ENCODE measurements at regions not wholly inside any gene's neighbourhood (a gene's known extent, or its start where the extent isn't known, plus 50 kb on each side); places are given as distances from the start of the nearest gene placed in this dataset.

DNA sequence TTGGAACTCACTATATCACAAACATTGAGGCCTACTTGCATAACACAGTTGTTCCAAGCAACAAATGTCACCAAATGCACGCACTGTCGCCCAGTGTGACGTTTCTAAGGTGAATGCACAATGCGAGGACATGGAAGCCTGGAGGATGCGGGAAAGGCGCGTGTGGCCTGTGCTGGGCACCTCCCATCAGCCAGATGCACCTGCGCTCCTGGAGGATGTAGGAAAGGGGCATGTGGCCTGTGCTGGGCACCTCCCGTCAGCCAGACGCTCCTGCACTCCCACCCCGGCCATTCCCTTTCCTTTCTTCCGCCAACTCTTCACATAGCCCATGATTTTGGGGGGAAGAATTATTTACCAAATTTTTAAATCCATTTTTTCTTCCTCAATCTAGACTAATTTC is 202.4 kb upstream of the SOX1 start:
- DNase-seq = no peak

DNA sequence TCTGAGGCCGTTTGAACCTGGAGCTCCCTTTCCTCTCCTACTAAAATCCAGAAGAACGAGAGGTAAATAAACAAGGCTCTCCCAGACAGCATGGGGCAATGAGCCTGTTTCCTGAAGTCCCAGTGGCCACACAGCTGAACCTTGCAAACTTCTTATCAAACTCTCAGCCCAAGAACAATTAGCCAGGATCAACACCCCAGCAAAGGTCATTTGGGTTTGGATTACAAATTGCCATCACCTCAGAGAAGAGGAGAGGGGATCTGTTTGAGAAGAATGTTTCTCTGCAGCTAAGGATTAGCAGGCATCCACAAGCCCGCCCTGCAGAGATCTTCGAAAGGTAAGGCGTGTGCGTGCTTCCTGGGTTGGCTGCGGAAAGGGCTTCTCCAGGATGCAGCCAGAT is 201.9 kb upstream of the SOX1 start:
- DNase-seq = no peak

DNA sequence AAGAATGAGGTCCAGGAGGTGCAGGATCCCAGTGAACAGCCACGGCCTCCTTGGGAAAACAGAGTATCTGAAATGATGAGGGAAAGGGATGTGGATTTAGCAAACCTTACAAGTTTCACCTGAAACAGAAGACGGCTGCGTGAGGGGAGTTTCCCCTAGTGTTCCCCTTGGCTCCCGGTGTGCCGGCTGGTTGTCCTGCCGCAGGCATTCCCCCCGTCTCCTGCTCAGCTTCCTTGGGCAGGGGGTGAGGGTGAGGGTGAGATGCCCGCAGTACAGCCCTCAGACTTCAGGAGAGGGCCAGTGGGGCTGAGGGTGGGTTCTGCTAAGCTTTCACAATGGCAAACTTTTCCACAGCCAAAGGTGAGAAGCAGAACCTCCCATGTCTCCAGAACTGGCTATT is 201.1 kb upstream of the SOX1 start:
- no peak for DNase-seq

DNA sequence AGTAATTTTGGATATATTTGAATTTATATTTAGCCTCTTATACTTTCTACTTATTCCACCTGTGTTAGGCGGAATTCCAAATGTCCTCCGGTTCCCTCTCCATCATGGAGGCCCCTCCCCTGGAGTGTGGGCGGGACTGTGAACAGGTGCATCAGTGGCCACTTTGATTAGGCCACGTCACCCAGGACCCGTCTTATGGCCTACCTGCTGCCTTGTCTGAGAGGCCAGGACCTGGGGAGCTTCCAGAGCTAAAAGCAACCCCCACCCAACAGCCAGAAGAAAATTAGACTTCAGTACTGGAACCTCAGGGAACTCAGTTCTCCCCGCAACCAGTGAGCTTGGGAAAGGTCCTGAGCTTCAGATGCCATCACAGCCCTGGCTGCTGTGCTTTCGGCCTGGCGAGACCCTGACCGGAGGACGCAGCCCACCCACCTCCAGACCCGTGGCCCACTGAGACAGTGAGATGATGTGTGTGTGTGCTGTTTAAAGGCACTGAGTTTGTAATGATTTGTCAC is 200.2 kb upstream of the SOX1 start:
- no peak for DNase-seq

DNA sequence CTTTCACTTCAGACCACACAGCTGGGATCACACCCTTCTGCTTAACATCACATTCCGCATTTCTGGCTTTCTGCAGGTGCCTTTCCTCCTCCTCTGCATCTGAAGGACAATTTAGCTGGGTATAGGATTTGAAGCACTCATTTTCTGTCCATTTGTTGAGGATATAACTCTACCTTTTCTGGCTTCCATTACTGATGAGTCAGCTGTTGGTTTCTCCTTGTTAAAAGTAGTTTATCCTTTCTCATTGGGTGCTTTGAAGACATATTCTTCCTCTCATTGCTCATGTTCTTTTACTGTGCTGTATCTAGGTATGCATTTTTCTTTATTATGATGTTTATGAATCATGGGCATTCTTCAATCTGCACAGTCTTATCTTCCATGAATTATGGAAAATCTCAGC is 199.3 kb upstream of the SOX1 start:
- DNase-seq = no peak

DNA sequence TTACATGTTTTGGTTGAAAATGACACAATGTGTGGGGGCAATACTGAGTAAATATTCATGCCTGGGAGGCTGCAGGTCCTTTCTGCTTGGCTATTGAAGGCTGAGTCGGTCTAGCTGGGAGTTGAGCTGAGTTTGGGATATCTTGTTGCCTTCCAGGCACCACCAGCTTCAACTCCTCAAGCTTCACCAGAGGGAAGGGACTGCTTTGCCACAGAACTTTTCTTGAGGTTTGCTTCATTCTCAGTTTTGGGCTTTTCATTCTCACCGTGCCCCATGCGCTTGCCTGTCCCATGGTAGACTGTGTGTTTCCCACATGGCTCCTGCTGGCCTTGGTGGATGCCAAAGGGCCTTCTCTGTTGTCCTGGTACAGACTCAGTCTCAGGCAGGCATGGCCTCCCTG is 198.2 kb upstream of the SOX1 start:
- DNase-seq = no peak

DNA sequence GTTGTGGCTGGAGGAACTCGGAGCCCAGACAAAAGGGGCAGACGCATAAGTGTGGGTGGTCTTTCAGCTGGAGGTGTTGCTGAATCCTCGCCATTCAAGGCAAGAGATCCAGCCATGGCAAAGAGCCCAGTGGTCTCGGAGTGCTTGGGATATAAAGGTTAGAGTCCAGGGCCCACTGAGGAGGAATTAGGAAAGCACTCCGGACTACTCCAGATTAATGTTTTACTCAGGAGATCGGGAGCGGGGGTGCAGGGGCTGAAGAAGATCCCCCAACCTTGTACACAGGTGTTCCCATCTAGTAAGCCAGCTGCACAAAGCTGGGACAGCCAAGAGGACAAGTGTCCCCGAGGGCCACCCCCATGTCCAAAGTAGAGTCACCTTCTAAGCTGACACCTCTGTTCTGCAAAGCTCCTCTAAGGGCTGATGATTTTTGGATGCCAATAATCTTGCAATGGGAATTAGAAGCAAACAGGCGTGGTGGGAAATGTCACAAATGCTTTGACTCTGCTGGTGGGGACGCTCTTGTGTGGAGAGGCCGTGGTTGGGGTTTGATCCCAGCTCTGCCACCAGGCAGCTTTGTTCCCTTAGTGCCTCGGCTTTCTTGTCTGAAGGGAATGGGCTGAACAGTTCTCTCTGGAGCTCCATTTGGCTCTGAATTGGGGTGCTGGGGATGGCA is 194.3 kb upstream of the SOX1 start:
- DNase-seq = no peak

DNA sequence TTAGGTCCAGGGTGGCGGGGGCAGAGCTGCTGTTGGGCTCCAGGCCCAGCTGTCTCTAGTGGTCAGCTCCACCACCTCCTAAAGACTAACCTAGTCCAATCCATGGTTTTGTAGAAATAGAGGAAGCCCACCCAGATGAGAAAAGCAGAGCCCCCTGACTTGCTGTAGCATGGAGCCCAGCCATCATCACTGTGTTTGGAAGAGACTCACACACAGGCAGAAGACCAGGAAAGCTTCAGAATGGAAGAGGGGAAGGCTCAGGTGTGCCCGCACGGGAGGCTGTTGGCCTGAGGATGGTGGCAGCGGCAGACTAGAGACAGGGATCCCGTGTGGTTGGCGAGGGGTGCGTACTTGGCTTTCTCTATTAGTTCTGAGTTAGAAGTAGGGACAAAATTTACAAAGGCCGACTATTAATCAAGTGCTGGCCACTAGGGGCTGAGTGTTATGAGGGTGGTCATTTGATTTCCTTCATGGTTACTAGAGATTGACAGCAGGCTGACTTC is 193.2 kb upstream of the SOX1 start:
- DNase-seq = no peak

DNA sequence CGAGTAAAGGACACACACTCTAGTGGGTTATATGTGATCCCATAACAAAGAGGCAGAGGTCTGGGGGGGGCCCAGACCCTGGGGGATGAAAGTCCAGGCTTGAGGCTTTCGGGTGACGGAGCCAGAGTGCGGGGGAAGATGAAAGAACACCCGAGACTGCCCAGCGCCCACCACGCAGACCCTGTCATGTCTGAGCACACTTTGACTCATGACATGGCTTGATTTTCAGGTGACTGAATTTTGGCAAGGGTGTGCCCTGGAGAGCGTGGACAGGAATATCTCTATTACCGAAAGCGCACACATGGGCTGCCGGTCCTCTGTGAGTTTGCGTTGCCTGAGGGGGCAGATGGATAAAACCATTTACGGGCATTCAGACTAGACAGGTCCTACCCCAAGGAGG is 192.0 kb upstream of the SOX1 start:
- no peak for DNase-seq

DNA sequence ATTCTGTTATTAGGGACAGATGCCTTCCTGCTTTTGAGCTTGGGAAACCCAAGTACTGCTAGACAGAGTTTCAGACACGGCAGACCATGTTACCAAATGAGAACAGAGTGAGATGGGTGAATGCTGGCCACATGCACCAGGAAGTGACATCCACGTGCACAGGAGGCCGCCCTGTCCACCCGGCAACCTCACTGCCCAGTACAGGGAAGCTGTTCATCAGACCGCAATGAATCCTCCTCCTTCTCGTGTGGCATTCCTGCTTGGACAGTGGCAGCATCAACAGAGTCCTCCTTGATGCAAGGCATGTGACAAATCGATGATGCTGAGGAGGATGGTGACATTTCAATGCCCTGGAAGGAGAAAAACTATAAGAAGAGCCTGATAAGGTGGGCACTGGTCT is 191.0 kb upstream of the SOX1 start:
- no peak for DNase-seq

DNA sequence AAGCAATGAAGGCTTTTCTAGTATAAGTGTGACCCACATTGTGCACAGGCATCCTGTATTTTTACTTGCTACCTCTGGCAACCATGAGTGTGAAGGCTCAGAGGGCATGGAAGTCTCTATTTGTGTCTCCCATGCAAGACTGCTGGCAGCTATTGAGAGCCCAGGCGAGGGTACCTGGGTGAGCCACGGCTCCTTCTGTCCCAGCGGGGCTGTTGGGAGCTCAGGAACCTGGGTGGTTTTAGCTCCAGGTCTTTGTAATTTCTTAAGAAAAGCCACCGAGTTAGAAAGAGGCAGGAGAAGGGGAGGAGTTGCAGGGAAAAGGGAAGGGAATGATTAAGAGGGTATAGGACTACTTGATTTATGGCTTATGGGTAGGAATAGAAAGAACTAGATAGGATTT is 190.4 kb upstream of the SOX1 start:
- no peak for DNase-seq

DNA sequence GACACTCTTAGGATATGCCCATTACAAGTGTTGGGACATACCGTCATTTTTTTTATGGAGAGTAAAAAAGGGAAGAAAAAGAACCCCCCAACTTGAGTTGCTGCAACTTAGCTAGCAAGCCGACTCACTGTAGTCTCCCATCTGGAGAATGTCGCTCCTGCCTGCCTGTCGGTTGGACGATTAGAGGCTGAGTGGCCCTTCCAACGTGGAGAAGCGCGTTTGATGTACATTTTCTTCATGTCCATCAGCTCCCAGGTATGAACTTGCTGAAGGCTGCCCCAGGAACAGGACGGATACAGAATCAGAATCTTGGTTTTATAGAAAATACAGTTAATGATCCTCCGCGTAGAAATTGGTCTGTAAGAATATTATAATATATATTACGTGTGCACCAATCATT is 189.0 kb upstream of the SOX1 start:
- no peak for DNase-seq

DNA sequence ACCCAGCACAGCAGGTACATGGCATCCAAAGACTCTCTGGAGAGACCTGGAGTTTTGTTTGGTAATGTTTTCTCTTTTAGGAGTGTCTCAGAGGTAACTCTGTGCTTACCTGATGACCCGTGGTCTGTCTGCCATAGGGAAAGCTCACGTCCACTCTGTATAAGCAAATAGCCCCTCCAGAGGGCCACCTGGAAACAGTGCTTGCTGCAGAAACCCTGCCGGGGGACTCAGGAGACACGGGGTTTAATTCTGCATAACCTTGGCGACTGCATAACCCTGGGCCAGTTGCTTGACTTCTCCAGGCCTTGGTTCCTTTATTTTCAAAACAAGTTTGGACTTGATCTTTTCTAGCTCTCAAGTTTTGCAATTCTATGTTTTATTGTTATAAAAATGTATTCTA is 187.2 kb upstream of the SOX1 start:
- no peak for DNase-seq

DNA sequence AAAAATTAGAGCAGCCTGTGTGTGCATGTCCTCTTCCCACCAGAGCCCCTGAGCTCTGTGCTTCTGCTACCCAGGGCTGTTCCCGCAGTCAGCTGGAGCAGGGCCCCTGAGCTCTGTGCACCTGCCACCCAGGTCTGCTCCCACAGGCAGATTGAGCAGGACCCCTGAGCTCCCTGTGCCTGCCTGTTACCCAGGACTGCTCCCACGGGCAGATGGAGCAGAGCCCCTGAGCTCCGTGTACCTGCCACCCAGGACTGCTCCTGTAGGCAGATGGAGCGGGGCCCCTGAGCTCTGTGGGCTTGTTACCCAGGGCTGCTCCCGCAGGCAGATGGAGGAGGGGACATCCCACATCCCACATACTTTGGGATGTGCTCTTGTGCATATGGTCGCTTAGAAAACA is 186.8 kb upstream of the SOX1 start:
- DNase-seq = no peak

DNA sequence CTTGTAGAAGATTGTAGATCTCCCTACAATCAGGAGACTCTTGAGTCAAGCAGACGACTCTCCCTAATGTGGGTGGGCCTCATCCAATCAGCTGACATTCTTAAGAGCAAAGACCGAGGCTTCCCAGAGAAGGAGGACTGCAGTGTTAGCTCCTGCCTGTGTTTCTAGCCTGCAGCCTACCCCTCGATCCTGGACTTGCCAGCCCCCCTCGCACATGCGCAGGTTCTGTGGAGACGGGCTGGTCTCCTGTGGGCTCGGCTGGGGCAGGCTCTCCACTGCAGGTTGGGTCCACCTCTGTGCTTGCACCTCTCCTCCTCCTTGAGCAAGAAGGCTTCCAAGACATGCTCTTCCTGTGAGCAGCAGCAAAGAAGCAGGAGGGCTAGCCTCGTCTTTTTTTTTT is 185.2 kb upstream of the SOX1 start:
- no peak for DNase-seq

DNA sequence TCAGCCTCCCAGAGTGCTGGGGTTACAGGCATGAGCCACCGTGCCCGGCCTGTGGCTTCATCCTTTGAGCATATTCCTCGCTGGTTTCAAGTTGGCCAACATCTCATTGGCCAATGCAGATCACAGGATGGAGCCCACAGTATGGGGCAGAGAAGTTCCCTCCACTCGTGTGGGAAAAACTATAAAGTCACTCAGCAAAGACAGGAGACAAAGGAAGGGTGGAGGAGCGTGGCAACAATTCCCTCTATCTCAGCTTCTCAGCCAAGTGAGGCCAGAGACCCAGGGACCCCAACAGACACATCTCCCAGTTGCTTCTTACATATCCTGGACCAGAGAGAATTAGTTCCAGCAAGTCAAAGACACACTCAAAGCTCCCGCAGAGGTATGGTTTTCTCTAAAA is 184.6 kb upstream of the SOX1 start:
- DNase-seq = no peak

DNA sequence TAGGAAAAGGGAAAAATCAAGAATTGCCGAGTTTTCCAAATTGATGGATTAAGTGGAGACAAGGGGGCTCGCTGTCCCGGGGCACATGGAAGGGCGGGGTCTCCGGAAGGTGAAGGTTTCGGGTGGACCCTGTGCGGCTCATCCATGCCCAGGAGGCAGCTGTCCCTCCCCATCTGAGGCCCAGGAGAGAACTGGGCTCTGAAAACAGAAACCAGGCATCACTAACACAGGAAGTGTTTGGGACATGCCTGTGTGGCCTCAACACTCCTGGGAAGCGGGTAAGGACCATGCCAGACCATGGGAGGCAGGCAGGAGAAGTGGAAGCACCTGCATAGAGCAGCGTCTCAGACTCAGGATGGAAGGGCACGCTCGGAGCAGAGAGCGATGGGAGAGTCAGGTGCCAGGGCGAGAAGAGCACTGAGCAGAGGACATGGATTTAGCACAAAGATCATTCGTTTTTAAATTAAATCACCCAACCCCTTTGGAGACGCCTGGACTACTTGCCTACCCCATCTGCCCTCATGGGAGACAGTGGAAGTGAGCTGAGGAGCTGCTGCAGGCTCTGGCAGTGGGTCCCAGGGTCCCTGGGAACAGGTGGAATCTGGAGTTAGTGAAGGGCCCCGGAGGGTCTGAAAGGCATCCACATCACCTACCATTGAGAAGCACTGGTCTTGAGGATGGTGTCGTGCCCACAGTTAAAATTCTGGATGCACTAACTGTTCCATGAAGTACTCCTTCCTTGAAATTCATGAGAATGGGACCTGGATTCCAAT is 183.2 kb upstream of the SOX1 start:
- DNase-seq = no peak

DNA sequence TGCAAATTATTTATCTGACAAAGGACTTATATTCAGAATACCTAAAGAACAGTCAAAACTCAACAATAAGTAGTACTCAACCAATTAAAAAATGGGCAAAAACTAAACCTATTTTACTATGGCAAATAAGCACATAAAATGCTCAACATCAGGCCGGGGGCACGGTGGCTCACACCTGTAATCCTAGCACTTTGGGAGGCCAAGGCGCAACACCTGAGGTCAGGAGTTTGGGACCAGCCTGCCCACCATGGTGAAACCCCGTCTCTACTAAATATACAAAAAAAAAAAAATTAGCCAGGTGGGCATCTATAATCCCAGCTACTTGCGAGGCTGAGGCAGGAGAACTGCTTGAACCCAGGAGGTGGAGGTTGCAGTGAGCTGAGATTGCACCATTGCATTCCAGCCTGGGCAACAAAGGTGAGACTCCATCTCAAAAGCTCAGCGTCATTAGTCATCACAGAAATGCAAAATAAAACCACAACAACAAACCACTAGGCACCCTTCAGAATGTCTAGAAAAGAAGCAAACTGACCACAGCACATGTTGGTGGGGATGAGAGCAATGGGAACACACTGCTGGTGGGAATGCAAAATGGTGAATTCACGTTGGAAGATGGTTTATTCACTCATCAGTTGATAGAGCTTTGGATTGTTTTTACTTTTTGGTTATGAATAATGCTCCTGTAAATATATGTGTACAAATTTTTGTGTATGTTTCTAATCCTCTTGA is 180.6 kb upstream of the SOX1 start:
- DNase-seq = no peak

DNA sequence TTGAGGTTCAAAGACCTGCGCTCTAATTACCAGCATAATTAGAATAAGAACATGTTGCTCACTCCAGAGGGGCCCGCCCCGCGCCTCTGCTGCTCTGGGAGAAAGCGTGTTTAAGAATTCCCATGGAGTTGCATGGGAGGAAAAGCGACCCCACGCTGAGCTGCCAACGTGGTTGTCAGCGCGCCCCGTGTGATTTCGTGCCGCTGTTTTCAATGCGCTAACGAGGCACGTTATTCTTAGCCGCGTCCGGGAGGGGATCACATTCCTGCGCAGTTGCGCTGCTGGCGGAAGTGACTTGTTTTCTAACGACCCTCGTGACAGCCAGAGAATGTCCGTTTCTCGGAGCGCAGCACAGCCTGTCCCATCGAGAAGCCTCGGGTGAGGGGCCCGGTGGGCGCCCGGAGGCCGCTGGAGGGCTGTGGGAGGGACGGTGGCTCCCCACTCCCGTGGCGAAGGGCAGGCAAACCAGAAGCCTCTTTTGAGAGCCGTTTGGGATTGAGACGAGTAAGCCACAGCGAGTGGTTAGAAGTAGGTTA is 173.8 kb upstream of the SOX1 start:
- DNase-seq = no peak

DNA sequence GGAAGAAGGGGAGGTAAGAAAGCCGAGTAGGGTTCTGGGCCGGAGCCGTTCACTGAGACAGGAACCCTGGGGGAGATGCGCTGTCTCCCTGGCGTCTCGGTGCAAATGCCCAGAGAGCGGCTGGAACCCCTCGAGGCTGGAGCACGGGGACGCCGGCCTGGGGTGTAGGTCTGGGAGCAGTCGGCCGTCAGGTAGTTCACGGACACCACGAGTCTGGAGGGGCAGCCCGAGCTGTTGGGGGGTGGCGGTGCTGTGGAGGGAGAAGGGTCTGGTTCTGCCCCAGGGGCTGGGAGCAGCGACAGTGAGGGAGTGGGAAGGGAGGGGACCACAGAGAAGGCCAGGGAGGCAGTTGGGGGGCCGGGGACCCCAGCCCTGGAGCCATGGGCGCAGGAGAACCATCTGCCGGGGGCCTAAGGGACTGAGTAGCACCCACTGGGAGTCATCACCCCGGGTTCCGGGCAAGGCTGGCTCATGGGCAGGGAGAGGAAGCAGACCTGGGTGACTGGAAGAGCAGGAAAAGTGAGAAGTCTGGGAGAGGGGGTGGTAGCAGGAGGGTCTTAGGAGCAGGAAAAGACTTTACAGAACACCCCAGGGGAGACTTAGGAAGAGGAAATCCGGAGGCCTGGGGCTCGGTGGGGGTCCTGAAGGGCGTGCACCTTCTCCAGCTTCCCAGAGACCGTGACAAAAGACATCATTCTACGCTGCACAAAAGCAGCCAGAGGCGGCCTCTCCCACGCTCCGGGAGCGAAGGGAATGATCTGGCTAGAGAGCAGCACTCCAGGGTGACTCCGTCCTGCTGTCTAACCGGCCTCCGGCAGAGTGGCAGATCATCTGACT is 173.1 kb upstream of the SOX1 start:
- DNase-seq = no peak

DNA sequence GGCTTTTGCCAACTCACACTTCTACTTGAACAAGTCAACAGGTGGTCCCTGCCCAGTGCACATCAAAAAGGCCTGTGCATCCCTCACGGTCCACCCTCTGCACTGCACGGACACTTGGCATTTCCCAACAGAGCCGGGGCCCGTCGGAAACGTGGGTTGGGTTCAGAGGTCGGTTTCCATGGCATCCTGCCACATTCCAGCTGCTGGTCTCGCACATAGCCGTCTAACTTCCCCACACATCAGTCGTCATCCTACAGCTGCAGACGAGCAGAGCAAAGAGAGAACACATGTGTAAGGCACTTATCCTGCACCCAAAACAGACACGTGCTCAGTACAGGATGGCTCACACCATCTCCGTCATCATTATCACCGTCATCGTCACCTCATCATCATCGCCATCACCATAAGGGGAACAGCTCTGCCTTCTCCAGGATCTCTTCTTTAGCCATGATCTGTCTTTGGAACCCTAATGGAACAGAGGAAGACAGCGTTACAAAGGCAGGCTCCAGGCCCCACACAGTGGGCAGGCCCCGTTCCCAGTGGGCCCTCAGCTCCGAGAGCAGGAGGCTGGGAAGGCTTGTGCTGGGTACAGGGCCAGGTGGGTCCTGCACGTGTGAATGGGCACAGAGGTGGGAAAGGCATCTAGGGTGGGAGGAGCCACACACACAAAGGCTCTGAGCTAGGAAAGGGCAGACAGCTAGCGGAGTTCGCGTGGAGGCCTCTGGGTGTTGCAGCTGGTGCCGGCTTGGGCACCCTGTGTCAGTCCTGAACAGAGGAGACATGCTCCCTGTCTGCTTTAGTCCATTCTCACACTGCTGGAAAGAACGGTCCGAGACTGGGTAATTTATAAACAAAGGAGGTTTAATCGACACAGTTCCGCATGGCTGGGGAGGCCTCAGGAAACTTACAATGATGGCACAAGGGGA is 170.8 kb upstream of the SOX1 start:
- DNase-seq = no peak
